ENCODE measurements at regions not wholly inside any gene's neighbourhood (a gene's known extent, or its start where the extent isn't known, plus 50 kb on each side); places are given as distances from the start of the nearest gene placed in this dataset.

- Histone ChIP-seq H3K4me2 (ENCODE audit: control insufficient read depth, extremely low read depth, insufficient read depth, low read depth, low read length) (no peak overlapping the region), H3K27ac (ENCODE audit: control insufficient read depth, insufficient read depth, low read length) (no peak overlapping the region), H3K4me1 (ENCODE audit: control insufficient read depth, extremely low read depth, insufficient read depth, low read length) (no peaks in the 10 kb centered on the region), H3K36me3 (ENCODE audit: control insufficient read depth in 2 of 2, extremely low read depth in 1 of 2, insufficient read depth in 2 of 2, low read length in 2 of 2) (no peaks in the 10 kb centered on the region), H3K9me1 (ENCODE audit: control insufficient read depth, extremely low read depth, insufficient read depth, low read length) (no peaks in the 10 kb centered on the region), H2AFZ (ENCODE audit: control insufficient read depth, low read length) (no peak overlapping the region), H3K9me3 (ENCODE audit: control insufficient read depth, low read depth, low read length) (no peaks in the 10 kb centered on the region), H3K4me3 (ENCODE audit: control insufficient read depth in 2 of 3, extremely low read depth in 1 of 3, insufficient read depth in 2 of 3, low read depth in 1 of 3, low read length in 3 of 3) (no peak overlapping the region), H4K20me1 (ENCODE audit: control insufficient read depth, extremely low read depth, insufficient read depth, low read length) (no peaks in the 10 kb centered on the region), H3K27me3 (ENCODE audit: control insufficient read depth, extremely low read depth, insufficient read depth, low read length) (no peaks in the 10 kb centered on the region), H3K79me2 (ENCODE audit: control insufficient read depth, insufficient read depth, low read length) (no peaks in the 10 kb centered on the region), H3K9ac (ENCODE audit: control insufficient read depth, extremely low read depth, insufficient read depth, low read length) (no peak overlapping the region)
- DNase-seq (ENCODE audit: low read depth, low spot score), result no peak
- no peak for FAIRE-seq
- TF ChIP-seq EZH2 (IDR thresholded peaks at IDR 0.05; ENCODE audit: low read length) (no peak), CTCF (optimal IDR thresholded peaks at IDR 0.05 in 1 of 3, IDR thresholded peaks at IDR 0.05 in 1 of 3, conservative IDR thresholded peaks at IDR 0.05 in 1 of 3; ENCODE audit: extremely low read depth in 1 of 3, insufficient read depth in 2 of 3, low read length in 3 of 3) (no peak)
- dilution Hi-C loops (cut with MboI; ENCODE audit: extremely low pct_ligation_motif_present, low sequenced_read_pairs), result no loop called here
These were observed 736.3 kb upstream of the PCDH7 start for GRCh38 chr4:29983890-29984289.

GRCh38 chr4:30001628-30002027, 718.5 kb upstream of the PCDH7 start:
- Histone ChIP-seq H3K9ac (ENCODE audit: control insufficient read depth, extremely low read depth, insufficient read depth, low read length) (no peak overlapping the region), H3K4me1 (ENCODE audit: control insufficient read depth, extremely low read depth, insufficient read depth, low read length) (no peaks in the 10 kb centered on the region), H3K9me3 (ENCODE audit: control insufficient read depth, low read depth, low read length) (no peaks in the 10 kb centered on the region), H3K27ac (ENCODE audit: control insufficient read depth, insufficient read depth, low read length) (no peak overlapping the region), H3K9me1 (ENCODE audit: control insufficient read depth, extremely low read depth, insufficient read depth, low read length) (no peaks in the 10 kb centered on the region), H2AFZ (ENCODE audit: control insufficient read depth, low read length) (no peak overlapping the region), H3K36me3 (ENCODE audit: control insufficient read depth in 2 of 2, extremely low read depth in 1 of 2, insufficient read depth in 2 of 2, low read length in 2 of 2) (no peaks in the 10 kb centered on the region), H3K79me2 (ENCODE audit: control insufficient read depth, insufficient read depth, low read length) (no peaks in the 10 kb centered on the region), H4K20me1 (ENCODE audit: control insufficient read depth, extremely low read depth, insufficient read depth, low read length) (no peaks in the 10 kb centered on the region), H3K4me2 (ENCODE audit: control insufficient read depth, extremely low read depth, insufficient read depth, low read depth, low read length) (no peak overlapping the region), H3K27me3 (ENCODE audit: control insufficient read depth, extremely low read depth, insufficient read depth, low read length) (no peaks in the 10 kb centered on the region), H3K4me3 (ENCODE audit: control insufficient read depth in 2 of 3, extremely low read depth in 1 of 3, insufficient read depth in 2 of 3, low read depth in 1 of 3, low read length in 3 of 3) (no peak overlapping the region)
- dilution Hi-C loops (cut with MboI; ENCODE audit: extremely low pct_ligation_motif_present, low sequenced_read_pairs), result no loop called here
- FAIRE-seq (no peak), DNase-seq (ENCODE audit: low read depth, low spot score) (no peak)
- no peak for TF ChIP-seq CTCF (optimal IDR thresholded peaks at IDR 0.05 in 1 of 3, IDR thresholded peaks at IDR 0.05 in 1 of 3, conservative IDR thresholded peaks at IDR 0.05 in 1 of 3; ENCODE audit: extremely low read depth in 1 of 3, insufficient read depth in 2 of 3, low read length in 3 of 3)
- TF ChIP-seq EZH2 (IDR thresholded peaks at IDR 0.05; ENCODE audit: low read length), result no peak

Data from keratinocyte (primary cell).